NCI-H146 treated with DMSO at 0.1 percent for 48 hours (cell line): ENCODE measurements at regions not wholly inside any gene's neighbourhood (a gene's known extent, or its start where the extent isn't known, plus 50 kb on each side); places are given as distances from the start of the nearest gene placed in this dataset.
"Not testable (repeated sequence)": the region's sequence is repeated elsewhere in the genome, so short reads cannot be mapped to it uniquely, and the experiment has no call there.

ENCODE experiments used
- DNase-seq: peaks from one replicate; lab custom pipeline; 2025; ENCODE audit not compliant: unreplicated experiment; lab: John Stamatoyannopoulos, UW

DNA sequence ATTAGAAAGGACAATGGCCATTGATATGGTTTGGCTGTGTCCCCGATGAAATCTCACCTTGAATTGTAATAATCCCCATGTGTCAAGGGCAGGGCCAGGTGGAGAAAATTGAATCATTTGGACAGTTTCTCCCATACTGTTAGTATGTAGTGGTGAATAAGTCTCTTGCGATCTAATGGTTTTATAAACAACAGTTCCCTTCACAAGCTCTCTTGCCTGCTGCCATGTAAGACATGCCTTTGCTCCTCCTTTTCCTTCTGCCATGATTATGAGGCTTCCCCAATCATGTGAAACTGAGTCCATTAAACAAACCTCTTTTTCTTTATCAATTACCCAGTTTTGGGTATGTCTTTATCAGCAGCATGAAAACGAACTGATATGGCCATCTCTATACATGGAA, 302.7 kb downstream of the SFMBT2 start:
- DNase-seq, result no peak

GRCh38 chr10:7107285-7107684, 303.5 kb downstream of the SFMBT2 start:
- no peak for DNase-seq

DNA sequence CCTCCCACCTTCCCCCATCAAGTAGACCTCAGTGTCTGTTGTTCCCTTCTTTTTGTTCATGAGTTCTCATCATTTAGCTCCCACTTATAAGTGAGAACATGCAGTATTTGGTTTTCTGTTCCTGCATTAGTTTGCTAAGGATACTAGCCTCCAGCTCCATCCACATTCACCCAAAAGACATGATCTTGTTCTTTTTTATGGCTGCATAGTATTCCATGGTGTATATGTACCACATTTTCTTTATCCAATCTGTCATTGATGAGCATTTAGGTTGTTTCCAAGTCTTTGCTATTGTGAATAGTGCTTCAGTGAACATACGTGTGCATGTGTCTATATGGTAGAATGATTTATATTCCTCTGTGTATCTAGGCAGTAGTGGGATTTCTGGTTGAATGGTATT, 306.5 kb downstream of the SFMBT2 start:
- DNase-seq, result not testable (repeated sequence)

DNA sequence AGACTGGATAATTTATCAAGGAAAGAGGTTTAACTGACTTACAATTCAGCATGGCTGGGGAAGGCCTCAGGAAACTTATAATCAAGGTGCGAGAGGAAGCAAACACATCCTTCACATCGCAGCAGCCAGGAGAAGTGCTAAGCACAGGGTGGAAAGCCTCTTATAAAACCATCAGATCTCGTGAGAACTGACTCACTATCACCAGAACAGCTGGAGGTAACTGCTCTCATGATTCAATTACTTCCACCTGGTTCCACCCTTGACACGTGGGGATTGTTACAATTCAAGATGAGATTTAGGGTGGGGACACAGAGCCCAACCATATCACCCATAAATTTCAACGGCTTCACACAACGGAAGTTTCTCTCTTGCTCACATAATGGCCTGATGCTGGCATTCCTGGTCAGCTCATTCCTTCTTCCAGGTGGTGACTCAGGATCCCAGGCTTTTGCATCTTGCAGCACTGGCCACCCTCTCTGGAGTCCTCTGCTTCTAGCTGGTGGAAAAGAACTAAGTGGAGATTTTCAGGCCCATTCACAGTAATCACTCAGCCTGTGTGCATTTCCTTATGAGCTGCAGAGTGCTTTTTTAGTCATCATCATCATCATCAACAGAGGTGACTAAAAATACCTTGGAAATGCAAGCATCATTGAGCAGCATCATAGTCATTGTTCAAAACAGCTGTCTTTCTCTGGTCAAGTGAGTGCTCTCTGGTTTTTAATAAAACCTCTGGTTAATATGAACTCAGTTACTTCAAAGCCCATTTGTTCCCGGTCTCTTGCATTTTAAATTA, 308.1 kb downstream of the SFMBT2 start:
- no peak for DNase-seq

DNA sequence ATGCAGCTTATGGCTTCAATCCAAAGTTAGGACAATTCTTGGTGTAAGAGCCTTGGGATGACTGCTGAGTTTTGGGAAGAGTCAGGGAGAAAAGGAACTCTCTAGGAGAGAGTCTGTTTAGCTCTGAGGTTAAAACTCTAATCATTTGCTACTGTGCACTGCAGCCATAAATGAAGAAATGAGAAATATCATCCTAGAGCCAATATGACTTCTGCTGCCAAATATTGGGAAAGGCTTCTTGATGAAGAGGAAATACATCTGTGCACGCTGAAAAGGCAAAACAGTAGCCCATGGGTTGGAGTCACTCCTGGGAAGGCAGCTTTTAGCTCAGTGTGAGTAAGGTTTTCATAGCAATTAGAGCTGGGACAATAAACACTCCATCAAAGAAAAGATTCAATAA, 308.8 kb downstream of the SFMBT2 start:
- no peak for DNase-seq

DNA sequence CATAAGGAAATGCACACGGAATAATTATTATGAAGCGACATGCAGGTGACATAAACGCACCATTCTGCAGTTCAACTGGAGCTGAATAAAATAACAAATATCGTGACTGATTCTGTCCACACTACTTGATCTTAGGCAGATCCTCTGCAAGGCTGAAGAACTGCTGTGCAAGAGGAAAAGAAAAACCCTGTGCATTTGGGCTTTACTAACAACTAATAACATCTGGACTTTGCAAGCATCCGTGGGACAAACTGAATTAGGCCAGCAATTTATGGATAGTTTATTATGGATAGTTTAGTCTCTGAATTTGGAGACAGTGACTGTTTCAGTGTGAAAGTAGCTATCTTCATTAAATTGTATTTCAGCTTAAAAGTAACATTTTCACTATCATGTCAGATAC, 309.4 kb downstream of the SFMBT2 start:
- no peak for DNase-seq

- DNase-seq, result no peak
Measured at GRCh38 chr10:7100032-7100702, 310.7 kb downstream of the SFMBT2 start.

DNA sequence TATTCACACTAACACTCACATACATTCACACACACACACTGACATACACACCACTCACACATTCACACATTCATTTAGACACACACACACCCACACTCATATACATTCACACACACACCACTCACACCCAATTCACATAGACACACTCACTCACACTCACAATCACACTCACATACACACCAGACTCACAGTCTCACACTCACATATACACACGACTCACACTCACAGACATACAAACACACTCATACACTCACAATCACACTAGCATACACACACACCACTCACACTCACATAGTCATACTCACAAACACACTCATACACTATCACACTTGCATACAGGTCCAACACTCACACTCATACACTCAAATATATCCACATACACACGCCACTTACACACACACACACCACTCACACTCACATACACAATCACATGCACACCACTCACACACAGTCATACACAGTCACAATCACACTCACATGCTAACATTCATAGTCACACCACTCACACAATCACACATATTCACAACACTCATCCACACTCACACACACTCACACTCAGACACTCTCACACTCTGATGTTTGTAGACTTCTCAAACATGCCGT, 312.6 kb downstream of the SFMBT2 start:
- no peak for DNase-seq

DNA sequence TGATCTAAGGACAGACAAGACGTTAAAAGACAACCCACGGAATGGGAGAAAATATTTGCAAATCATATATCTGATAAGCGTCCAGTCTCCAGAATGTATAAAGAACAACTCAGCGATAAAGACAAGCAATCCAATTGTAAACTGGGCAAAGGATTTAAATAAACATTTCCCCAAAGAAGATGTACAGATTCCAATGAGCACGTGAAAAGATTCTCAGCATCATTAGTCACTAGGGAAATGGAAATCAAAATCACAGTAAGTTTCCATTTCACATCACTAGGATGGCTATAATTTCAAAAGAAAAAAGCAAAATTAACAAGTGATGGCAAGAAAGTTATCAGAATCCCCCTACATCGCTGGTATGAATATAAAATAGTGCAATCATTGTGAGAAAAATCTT, 316.1 kb downstream of the SFMBT2 start:
- DNase-seq, result no peak

DNA sequence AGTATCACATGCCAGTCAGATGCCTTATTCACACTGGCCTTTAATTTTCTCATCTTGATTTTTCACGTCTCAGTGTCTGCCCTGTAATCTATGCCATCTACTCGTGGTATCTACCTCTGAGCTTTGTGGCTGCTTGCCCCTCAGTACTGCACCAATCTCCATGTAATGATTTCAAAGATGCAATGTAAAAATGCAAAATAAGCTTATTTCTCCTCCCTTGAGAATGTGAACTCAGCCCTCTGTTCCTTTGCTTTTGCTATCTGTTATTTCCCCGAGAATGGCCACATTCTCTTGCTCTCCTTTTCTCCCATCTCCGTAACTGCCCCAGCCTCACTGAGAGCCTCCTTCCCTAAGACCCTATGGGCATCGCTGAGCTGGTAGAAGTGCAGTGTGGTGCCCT, 317.5 kb downstream of the SFMBT2 start:
- DNase-seq, result no peak

DNA sequence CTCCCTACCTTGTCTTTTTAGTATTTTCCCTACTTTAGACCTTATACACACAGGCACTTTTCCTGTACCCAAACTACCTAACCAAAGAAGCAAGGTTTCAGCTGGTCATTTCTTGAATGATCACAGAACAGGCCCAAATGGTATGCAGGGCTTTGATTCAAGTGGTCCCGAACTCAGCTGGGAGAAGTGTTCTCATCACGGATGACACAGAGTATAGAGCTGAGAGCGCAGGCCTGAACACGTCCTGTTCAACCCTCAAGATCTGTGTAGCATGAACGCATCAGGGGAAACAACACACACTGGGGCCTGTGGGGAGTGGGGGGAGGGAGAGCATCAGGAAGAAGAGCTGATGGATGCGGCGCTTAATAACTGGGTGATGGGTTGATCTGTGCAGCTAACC, 318.2 kb downstream of the SFMBT2 start:
- no peak for DNase-seq

- no peak for DNase-seq
Measured at GRCh38 chr10:7090529-7090928, 320.3 kb downstream of the SFMBT2 start.

DNA sequence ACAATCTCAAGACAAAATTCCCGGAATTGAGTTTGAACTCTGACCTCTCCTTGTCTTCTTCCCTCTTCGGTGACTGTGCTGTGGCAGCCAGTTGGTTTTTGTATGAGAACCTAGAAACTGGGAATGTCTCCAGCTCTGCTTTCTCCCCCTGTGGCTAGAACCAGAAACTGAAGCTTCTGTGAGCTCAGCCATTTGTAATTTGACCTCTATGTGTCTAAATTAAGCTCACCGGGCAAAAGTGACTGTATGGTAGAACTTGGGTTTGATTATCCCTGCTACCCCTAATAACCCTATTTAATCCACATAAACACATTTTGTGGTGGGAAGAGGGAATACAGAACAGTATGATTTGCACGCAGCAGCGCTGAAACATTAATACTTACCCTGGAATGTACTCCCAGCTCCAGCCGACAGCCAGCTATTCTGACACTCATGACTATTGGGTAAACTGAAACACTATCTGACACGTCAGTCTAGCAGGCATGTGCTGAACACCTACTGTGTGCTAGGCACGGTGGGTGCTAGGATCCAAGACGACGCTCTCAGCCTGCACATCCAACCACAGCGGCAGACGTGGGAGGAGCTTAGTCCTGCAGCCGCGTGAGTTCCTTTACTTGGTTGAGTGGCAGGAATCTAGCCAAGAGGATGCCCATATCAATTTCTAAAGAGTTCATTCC, 324.8 kb downstream of the SFMBT2 start:
- DNase-seq, result no peak

DNA sequence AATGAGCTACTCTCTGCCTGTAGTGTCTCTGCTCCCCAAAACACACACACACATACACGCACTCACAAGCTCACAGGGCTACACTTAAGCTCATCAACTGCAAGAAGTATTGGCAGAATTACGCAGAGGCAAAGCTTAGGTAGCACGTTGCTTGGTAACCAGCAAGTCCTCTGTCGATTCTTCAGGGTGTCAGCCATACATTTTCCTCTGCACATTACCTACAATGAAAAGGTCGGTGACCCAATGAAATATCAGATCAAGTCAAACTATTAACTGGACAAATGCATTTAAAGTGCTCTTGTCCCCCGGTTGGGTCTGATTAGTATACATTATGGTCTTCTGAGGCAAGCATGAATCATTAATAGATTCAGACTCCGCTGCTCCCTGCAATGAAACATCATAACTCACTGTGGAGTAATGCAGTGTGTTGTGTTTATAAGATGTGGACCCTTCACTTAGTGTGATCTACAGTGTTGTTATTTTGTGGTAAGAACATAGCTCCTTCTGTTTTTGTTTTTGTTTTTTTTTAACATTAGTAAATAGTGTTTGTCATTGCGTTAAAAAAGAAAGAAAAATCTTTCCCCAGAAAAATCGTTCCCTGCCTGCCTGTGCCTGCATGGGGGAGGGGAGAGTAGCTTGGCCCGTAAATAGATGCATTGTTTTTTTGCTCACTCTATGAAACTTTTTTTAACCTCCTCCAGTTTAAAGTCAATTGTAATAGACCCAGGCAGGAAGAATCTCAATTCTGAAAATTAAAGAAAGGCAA, 325.5 kb downstream of the SFMBT2 start:
- no peak for DNase-seq

- DNase-seq, result no peak
Measured at GRCh38 chr10:7084280-7085005, 326.4 kb downstream of the SFMBT2 start.

DNA sequence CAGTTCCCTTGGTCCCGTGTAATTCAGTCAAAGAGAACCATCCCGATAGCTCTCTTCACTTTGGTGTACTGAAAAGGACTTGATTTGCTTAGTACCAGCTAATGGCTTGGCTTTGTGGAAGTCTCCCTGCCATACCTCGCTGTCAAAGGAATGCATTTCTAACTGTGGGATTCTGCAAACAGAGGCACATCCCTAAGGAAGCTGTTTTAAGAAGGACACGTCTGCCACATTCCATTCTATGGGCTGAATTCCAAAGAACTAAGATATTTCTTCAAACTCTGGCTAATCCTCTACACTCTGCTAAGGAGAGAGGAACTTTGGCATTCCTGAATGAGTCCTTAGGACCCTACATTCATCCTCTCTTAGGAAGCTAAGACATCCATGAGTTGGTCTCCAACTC, 327.9 kb downstream of the SFMBT2 start:
- no peak for DNase-seq

- no peak for DNase-seq
Measured at GRCh38 chr10:7077880-7078279, 333.0 kb downstream of the SFMBT2 start.

DNA sequence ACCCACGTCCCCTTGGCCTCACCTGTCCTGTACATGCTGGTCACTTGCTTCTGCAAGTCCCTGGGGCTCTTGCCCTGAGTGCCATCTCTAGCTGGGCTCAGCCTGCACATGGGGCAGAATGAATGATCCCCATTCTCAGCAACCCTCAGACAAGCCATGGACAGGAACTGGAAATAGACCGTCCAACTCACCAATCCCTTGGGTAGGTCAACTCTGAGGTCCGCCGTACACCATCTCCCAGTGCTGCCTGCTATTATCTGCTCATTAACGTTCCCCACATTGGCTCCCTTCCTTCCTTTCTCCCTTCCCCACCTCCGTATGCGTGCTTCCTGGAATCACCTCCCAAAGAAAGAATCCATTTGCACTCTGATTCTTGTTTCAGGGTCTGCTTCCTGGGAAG, 335.0 kb downstream of the SFMBT2 start:
- DNase-seq, result no peak

GRCh38 chr10:7075110-7075509, 335.7 kb downstream of the SFMBT2 start:
- DNase-seq, result no peak

- no peak for DNase-seq
Measured at GRCh38 chr10:7071421-7071820, 339.4 kb downstream of the SFMBT2 start.
